SK-N-SH (cell line): ENCODE measurements at regions not wholly inside any gene's neighbourhood (a gene's known extent, or its start where the extent isn't known, plus 50 kb on each side); places are given as distances from the start of the nearest gene placed in this dataset.

Experiments used
- CTCF ChIP-seq: fragments of 200-600 bp; sonication (generic); IDR thresholded peaks from 2 replicates; pipeline ENCODE4 v1.6.1; 2017; ENCODE audit warnings: antibody characterized with exemption, mild to moderate bottlenecking, moderate library complexity
- ELF1 ChIP-seq: IDR thresholded peaks from 2 replicates; pipeline ENCODE4 v1.4.0; 2012
- EP300 ChIP-seq, 2 experiments: IDR thresholded peaks; 2 replicates each; pipeline versions ENCODE4 v1.4.0 to v1.6.1; 2012; ENCODE audit warnings: borderline replicate concordance in 1 of 2, low read depth in 1 of 2, low read length in 1 of 2
- GATA2 ChIP-seq: sonication (generic); formaldehyde crosslinking; IDR thresholded peaks from 2 replicates; pipeline ENCODE4 v1.5.0; 2020; ENCODE audit warnings: mild to moderate bottlenecking, missing genetic modification reagents
- MAX ChIP-seq: IDR thresholded peaks from 2 replicates; pipeline ENCODE4 v1.4.0; 2012; ENCODE audit warnings: low read depth
- TEAD4 ChIP-seq: IDR thresholded peaks from 2 replicates; pipeline ENCODE4 v1.4.0; 2012; ENCODE audit warnings: mild to moderate bottlenecking, borderline replicate concordance; ENCODE audit not compliant: insufficient read depth
- USF2 ChIP-seq: fragments of 150-350 bp; IDR thresholded peaks from 2 replicates; pipeline ENCODE4 v1.6.1; 2017; ENCODE audit warnings: antibody characterized with exemption, low read length, low read depth, borderline replicate concordance
- ZBTB33 ChIP-seq: IDR thresholded peaks from 2 replicates; pipeline ENCODE4 v1.4.0; 2012; ENCODE audit warnings: low read depth, borderline replicate concordance

GRCh38 chr4:151908201-151908600 lies 147.4 kb upstream of the GATB start:
- TF ChIP-seq TEAD4 (no peak), USF2 (no peak), GATA2 (CRISPR knock-in tag) (no peak), MAX (no peak), CTCF (no peak), ZBTB33 (no peak), ELF1 (no peak), EP300 (IDR thresholded peaks at IDR 0.05; ENCODE audit: borderline replicate concordance in 1 of 2, low read depth in 1 of 2, low read length in 1 of 2) (no peak)
